Endothelial cell of umbilical vein (primary cell): ENCODE measurements at regions not wholly inside any gene's neighbourhood (a gene's known extent, or its start where the extent isn't known, plus 50 kb on each side); places are given as distances from the start of the nearest gene placed in this dataset. TPM values are rescaled to one million over a fixed set of nuclear protein-coding genes. Genes with fewer than 3 reads are reported as not detected.

Experiments used
- BruUV-seq: library from RNA; stranded (reverse); fragments of 400-500 nt; replicated peaks from 2 replicates; lab custom pipeline; 2021; lab: Mats Ljungman, UMichigan
- CTCF ChIA-PET: fragments of 300-600, 350-600 bp; sonication (Branson Sonifier 250); formaldehyde crosslinking; loops from one replicate; lab custom pipeline; 2021; ENCODE audit warnings: antibody characterized with exemption, inconsistent platforms; lab: Charles Lee
- POLR2A ChIA-PET: fragments of 300-600, 350-600 bp; sonication (Branson Sonifier 250); formaldehyde crosslinking; loops from one replicate; lab custom pipeline; 2021; ENCODE audit warnings: antibody characterized with exemption, inconsistent platforms; lab: Charles Lee
- DNase-seq: peaks from one replicate; pipeline ENCODE4 v3.0.0-alpha.2; 2011; ENCODE audit warnings: low read depth, low spot score
- FAIRE-seq: peaks from 2 replicates; lab custom pipeline; 2011; peaks lifted over from hg19 to GRCh38; lab: Jason Lieb, UNC
- H2AFZ ChIP-seq: 2 replicates; pipeline ENCODE4 v1.6.0; 2012; ENCODE audit warnings: low read depth, low read length, control low read depth, inconsistent platforms
- H3K27ac ChIP-seq: 2 replicates; pipeline ENCODE4 v1.5.1; 2011; ENCODE audit warnings: low read depth, mild to moderate bottlenecking, control low read depth, low read length, moderate library complexity; ENCODE audit not compliant: insufficient read depth
- H3K27me3 ChIP-seq, 2 experiments: 2 replicates each; pipeline versions ENCODE4 v1.6.0 to v1.6.1; 2011; ENCODE audit warnings: low read length in 2 of 2, mixed read lengths in 1 of 2; ENCODE audit not compliant: control insufficient read depth in 2 of 2, insufficient read depth in 2 of 2
- H3K36me3 ChIP-seq, 2 experiments: 2 replicates in 1 of 2; 3 replicates in 1 of 2; pipeline ENCODE4 v1.5.1; 2011; ENCODE audit warnings: low read length in 2 of 2, mild to moderate bottlenecking in 1 of 2, moderate library complexity in 1 of 2; ENCODE audit not compliant: control insufficient read depth in 2 of 2, insufficient read depth in 2 of 2; ENCODE audit errors: extremely low read depth in 1 of 2
- H3K4me1 ChIP-seq: 3 replicates; pipeline ENCODE4 v1.5.1; 2011; ENCODE audit warnings: mild to moderate bottlenecking, low read length; ENCODE audit not compliant: control insufficient read depth, insufficient read depth; ENCODE audit errors: extremely low read depth
- H3K4me2 ChIP-seq: 2 replicates; pipeline ENCODE4 v1.6.1; 2011; ENCODE audit warnings: low read length, control low read depth, mixed read lengths; ENCODE audit not compliant: insufficient read depth
- H3K4me3 ChIP-seq, 3 experiments: fragments of 200-600 bp in 1 of 3; sonication (generic), shearing (Covaris generic) in 1 of 3; replicated peaks in 1 of 3; 2 replicates each; pipeline ENCODE4 v1.5.1; 2011 to 2016; ENCODE audit warnings: control low read depth in 3 of 3, low read length in 3 of 3, mild to moderate bottlenecking in 2 of 3, inconsistent platforms in 1 of 3, low read depth in 1 of 3, moderate library complexity in 1 of 3; ENCODE audit not compliant: insufficient read depth in 1 of 3
- H3K79me2 ChIP-seq: 2 replicates; pipeline ENCODE4 v1.6.0; 2012; ENCODE audit warnings: low read length, inconsistent platforms; ENCODE audit not compliant: control insufficient read depth, insufficient read depth
- H3K9ac ChIP-seq: replicated peaks from 2 replicates; pipeline ENCODE3; 2011; ENCODE audit warnings: low read length, control low read depth; ENCODE audit not compliant: insufficient read depth; ENCODE audit errors: extremely low read depth
- H3K9me1 ChIP-seq: replicated peaks from 3 replicates; pipeline ENCODE4 v1.6.0; 2011; ENCODE audit warnings: mild to moderate bottlenecking, low read length; ENCODE audit not compliant: control insufficient read depth, insufficient read depth; ENCODE audit errors: extremely low read depth
- H3K9me3 ChIP-seq: replicated peaks from 2 replicates; pipeline ENCODE4 v1.5.1; 2012; ENCODE audit warnings: low read length, inconsistent platforms; ENCODE audit not compliant: control insufficient read depth, insufficient read depth
- H4K20me1 ChIP-seq: replicated peaks from 2 replicates; pipeline ENCODE3; 2011; ENCODE audit warnings: mild to moderate bottlenecking, low read length; ENCODE audit not compliant: control insufficient read depth, insufficient read depth; ENCODE audit errors: extremely low read depth
- EZH2 ChIP-seq: IDR thresholded peaks from 2 replicates; pipeline ENCODE4 v1.6.1; 2012; ENCODE audit warnings: borderline replicate concordance, low read depth, mild to moderate bottlenecking, moderate library complexity, low read length, inconsistent platforms; ENCODE audit not compliant: severe bottlenecking
- FOS ChIP-seq: IDR thresholded peaks from 2 replicates; pipeline ENCODE4 v1.6.1; 2011; ENCODE audit warnings: mild to moderate bottlenecking, low read length, moderate library complexity, borderline replicate concordance; ENCODE audit not compliant: insufficient read depth
- GATA2 ChIP-seq: IDR thresholded peaks from 2 replicates; pipeline ENCODE4 v1.7.0; 2011; ENCODE audit warnings: low read depth, mild to moderate bottlenecking, moderate library complexity, mixed read lengths, low read length; ENCODE audit not compliant: insufficient read length, insufficient read depth
- JUN ChIP-seq: IDR thresholded peaks from 2 replicates; pipeline ENCODE4 v1.6.1; 2011; ENCODE audit warnings: borderline replicate concordance, low read depth; ENCODE audit not compliant: insufficient read length, insufficient read depth
- MYC ChIP-seq: IDR thresholded peaks from one replicate; pipeline ENCODE4 v1.6.1; 2011; ENCODE audit warnings: mild to moderate bottlenecking, low read depth, low read length
- POLR2A ChIP-seq: IDR thresholded peaks from 2 replicates; pipeline ENCODE4 v1.6.1; 2012; ENCODE audit warnings: low read depth, mild to moderate bottlenecking, control low read depth, low read length
- POLR2AphosphoS5 ChIP-seq: IDR thresholded peaks from 2 replicates; pipeline ENCODE4 v1.6.1; 2012; ENCODE audit warnings: low read depth, mild to moderate bottlenecking, control low read depth, low read length, moderate library complexity; ENCODE audit not compliant: insufficient read depth
- dilution Hi-C: fragments of 300-500 bp; cut with MboI; formaldehyde crosslinking; loops from one replicate; pipeline ENCODE4 v1.15.0; 2019; ENCODE audit warnings: low sequenced_read_pairs; ENCODE audit not compliant: extremely low pct_ligation_motif_present
- intact Hi-C: fragments of 100-400 bp; cut with micrococcal nuclease; formaldehyde crosslinking; loops from one replicate; pipeline ENCODE4 v1.10.0; 2022
- small RNA-seq: library from RNA; depleted of rRNA; stranded (forward); fragments of <200 nt; gene quantifications from one replicate; pipeline ENCODE3, GENCODE V24; 2012; ENCODE audit warnings: low replicate concordance, low read depth; ENCODE audit not compliant: insufficient read depth, insufficient read length
- TF ChIP-seq, protein P1 (sequence below), 2 donors: IDR thresholded peaks; 1 replicate in 1 of 2; 2 replicates in 1 of 2; pipeline ENCODE4 v1.5.1; 2011; ENCODE audit warnings: low read length in 2 of 2, mild to moderate bottlenecking in 2 of 2, moderate library complexity in 2 of 2, control low read depth in 1 of 2, inconsistent platforms in 1 of 2, low read depth in 1 of 2; ENCODE audit not compliant: insufficient read depth in 1 of 2; ENCODE audit errors: extremely low read depth in 1 of 2
- TF ChIP-seq, protein P2 (sequence below): IDR thresholded peaks from 2 replicates; pipeline ENCODE4 v1.6.1; 2011; ENCODE audit not compliant: insufficient read depth, insufficient read length

DNA sequence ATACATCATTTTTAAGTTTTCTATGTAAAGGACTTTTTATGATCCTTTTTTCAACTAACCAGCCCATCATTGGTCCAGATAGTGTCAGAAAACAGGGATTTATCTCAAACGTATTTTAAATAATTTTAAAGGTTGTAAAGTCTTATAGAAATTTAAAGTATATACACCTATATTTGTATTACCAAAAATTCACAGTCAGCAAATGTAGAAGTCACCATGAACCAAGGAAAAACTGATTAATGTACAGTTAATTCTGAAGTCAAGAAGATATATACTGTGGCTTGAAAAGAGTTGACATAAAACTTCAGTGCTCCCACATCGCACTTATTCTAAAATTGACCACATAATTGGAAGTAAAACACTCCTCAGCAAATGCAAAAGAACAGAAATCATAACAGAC is 52.4 kb upstream of the MAP2 start:
- no peak for DNase-seq
- intact Hi-C loops (no loop called here), dilution Hi-C loops (no loop called here)
- H3K9me1 ChIP-seq: no peaks in the 10 kb centered on the region
- H3K79me2 ChIP-seq: no peaks in the 10 kb centered on the region
- no peaks in the 10 kb centered on the region for H3K36me3 ChIP-seq
- no peaks in the 10 kb centered on the region for H4K20me1 ChIP-seq
- CTCF ChIA-PET: interaction anchor here (1.5 kb wide), 1 partner anchor 9 kb away, joined by 3 read pairs; no protein-coding TSS in a partner anchor
- H3K27me3 ChIP-seq: no peaks in the 10 kb centered on the region
- H3K9me3 ChIP-seq: no peaks in the 10 kb centered on the region
- peaks cover 23% of the 10 kb centered on the region for H3K4me1 ChIP-seq
- no peak overlapping the region for H3K27ac ChIP-seq
- FAIRE-seq: no peak
- POLR2A ChIA-PET: no interaction called here
- H3K4me3 ChIP-seq: no peak overlapping the region
- H3K9ac ChIP-seq: no peak overlapping the region
- BruUV-seq: no TSS peak
- H2AFZ ChIP-seq: no peak overlapping the region
- no peak overlapping the region for H3K4me2 ChIP-seq
- TF ChIP-seq GATA2 (no peak), POLR2AphosphoS5 (no peak), JUN (no peak), POLR2A (no peak), MYC (no peak), EZH2 (no peak), FOS (no peak)
- TF ChIP-seq, protein P1, sequence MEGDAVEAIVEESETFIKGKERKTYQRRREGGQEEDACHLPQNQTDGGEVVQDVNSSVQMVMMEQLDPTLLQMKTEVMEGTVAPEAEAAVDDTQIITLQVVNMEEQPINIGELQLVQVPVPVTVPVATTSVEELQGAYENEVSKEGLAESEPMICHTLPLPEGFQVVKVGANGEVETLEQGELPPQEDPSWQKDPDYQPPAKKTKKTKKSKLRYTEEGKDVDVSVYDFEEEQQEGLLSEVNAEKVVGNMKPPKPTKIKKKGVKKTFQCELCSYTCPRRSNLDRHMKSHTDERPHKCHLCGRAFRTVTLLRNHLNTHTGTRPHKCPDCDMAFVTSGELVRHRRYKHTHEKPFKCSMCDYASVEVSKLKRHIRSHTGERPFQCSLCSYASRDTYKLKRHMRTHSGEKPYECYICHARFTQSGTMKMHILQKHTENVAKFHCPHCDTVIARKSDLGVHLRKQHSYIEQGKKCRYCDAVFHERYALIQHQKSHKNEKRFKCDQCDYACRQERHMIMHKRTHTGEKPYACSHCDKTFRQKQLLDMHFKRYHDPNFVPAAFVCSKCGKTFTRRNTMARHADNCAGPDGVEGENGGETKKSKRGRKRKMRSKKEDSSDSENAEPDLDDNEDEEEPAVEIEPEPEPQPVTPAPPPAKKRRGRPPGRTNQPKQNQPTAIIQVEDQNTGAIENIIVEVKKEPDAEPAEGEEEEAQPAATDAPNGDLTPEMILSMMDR (IDR thresholded peaks at IDR 0.05; ENCODE audit: extremely low read depth in 1 of 2, insufficient read depth in 1 of 2, low read depth in 1 of 2, low read length in 2 of 2): no peak
- TF ChIP-seq, protein P2, sequence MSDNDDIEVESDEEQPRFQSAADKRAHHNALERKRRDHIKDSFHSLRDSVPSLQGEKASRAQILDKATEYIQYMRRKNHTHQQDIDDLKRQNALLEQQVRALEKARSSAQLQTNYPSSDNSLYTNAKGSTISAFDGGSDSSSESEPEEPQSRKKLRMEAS: no peak

Small RNA genes lying in the stretch of these regions (small RNA-seq; reads per million reads assigned to genes)
- gene RNA5SP117: not detected
